ENCODE measurements at regions not wholly inside any gene's neighbourhood (a gene's known extent, or its start where the extent isn't known, plus 50 kb on each side); places are given as distances from the start of the nearest gene placed in this dataset.

- Histone ChIP-seq H3K9me3 (ENCODE audit: control insufficient read depth, low read length) (no peaks in the 10 kb centered on the region), H3K4me1 (ENCODE audit: control insufficient read depth, insufficient read depth, low read length) (no peaks in the 10 kb centered on the region), H3K4me3 (ENCODE audit: low read length) (no peak overlapping the region), H3K36me3 (ENCODE audit: control insufficient read depth, insufficient read depth, low read length, severe bottlenecking) (no peaks in the 10 kb centered on the region), H3K9ac (ENCODE audit: low read length) (no peak overlapping the region), H3K27me3 (replicated peaks; ENCODE audit: control insufficient read depth, insufficient read depth, low read length) (no peaks in the 10 kb centered on the region)
- no peak for DNase-seq (ENCODE audit: low read depth)
These were observed 1400.9 kb upstream of the FLRT2 start for GRCh38 chr14:84129007-84129406.

GRCh38 chr14:84129941-84130340, 1400.0 kb upstream of the FLRT2 start:
- Histone ChIP-seq H3K9ac (ENCODE audit: low read length) (no peak overlapping the region), H3K4me1 (ENCODE audit: control insufficient read depth, insufficient read depth, low read length) (no peaks in the 10 kb centered on the region), H3K9me3 (ENCODE audit: control insufficient read depth, low read length) (no peaks in the 10 kb centered on the region), H3K27me3 (replicated peaks; ENCODE audit: control insufficient read depth, insufficient read depth, low read length) (no peaks in the 10 kb centered on the region), H3K36me3 (ENCODE audit: control insufficient read depth, insufficient read depth, low read length, severe bottlenecking) (no peaks in the 10 kb centered on the region), H3K4me3 (ENCODE audit: low read length) (no peak overlapping the region)
- DNase-seq (ENCODE audit: low read depth) = peak; percentile 4

GRCh38 chr14:84131924-84132323, 1398.0 kb upstream of the FLRT2 start:
- no peak overlapping the region for H3K4me3 ChIP-seq (ENCODE audit: low read length)

GRCh38 chr14:84144166-84144565, 1385.8 kb upstream of the FLRT2 start:
- Histone ChIP-seq H3K9me3 (ENCODE audit: control insufficient read depth, low read length) (peaks cover 3% of the 10 kb centered on the region), H3K4me1 (ENCODE audit: control insufficient read depth, insufficient read depth, low read length) (no peaks in the 10 kb centered on the region), H3K27me3 (replicated peaks; ENCODE audit: control insufficient read depth, insufficient read depth, low read length) (no peaks in the 10 kb centered on the region), H3K36me3 (ENCODE audit: control insufficient read depth, insufficient read depth, low read length, severe bottlenecking) (no peaks in the 10 kb centered on the region), H3K4me3 (ENCODE audit: low read length) (no peak overlapping the region), H3K9ac (ENCODE audit: low read length) (no peak overlapping the region)
- peak; percentile 47 for DNase-seq (ENCODE audit: low read depth)

More at GRCh38 chr14:84131924-84132323, 1398.0 kb upstream of the FLRT2 start:
- Histone ChIP-seq H3K9me3 (ENCODE audit: control insufficient read depth, low read length) (peaks cover 3% of the 10 kb centered on the region), H3K4me1 (ENCODE audit: control insufficient read depth, insufficient read depth, low read length) (no peaks in the 10 kb centered on the region), H3K27me3 (replicated peaks; ENCODE audit: control insufficient read depth, insufficient read depth, low read length) (no peaks in the 10 kb centered on the region), H3K36me3 (ENCODE audit: control insufficient read depth, insufficient read depth, low read length, severe bottlenecking) (no peaks in the 10 kb centered on the region), H3K9ac (ENCODE audit: low read length) (no peak overlapping the region)
- no peak for DNase-seq (ENCODE audit: low read depth)

- Histone ChIP-seq H3K9me3 (ENCODE audit: control insufficient read depth, low read length) (no peaks in the 10 kb centered on the region), H3K4me1 (ENCODE audit: control insufficient read depth, insufficient read depth, low read length) (no peaks in the 10 kb centered on the region), H3K36me3 (ENCODE audit: control insufficient read depth, insufficient read depth, low read length, severe bottlenecking) (no peaks in the 10 kb centered on the region), H3K4me3 (ENCODE audit: low read length) (no peak overlapping the region), H3K27me3 (replicated peaks; ENCODE audit: control insufficient read depth, insufficient read depth, low read length) (no peaks in the 10 kb centered on the region), H3K9ac (ENCODE audit: low read length) (no peak overlapping the region)
- no peak for DNase-seq (ENCODE audit: low read depth)
These were observed 1377.5 kb upstream of the FLRT2 start for GRCh38 chr14:84152452-84152851.

- H3K27me3 ChIP-seq (replicated peaks; ENCODE audit: control insufficient read depth, insufficient read depth, low read length) = no peaks in the 10 kb centered on the region
- no peaks in the 10 kb centered on the region for H3K36me3 ChIP-seq (ENCODE audit: control insufficient read depth, insufficient read depth, low read length, severe bottlenecking)
- no peak for DNase-seq (ENCODE audit: low read depth)
- H3K9me3 ChIP-seq (ENCODE audit: control insufficient read depth, low read length) = no peaks in the 10 kb centered on the region
- H3K4me1 ChIP-seq (ENCODE audit: control insufficient read depth, insufficient read depth, low read length) = no peaks in the 10 kb centered on the region
- H3K4me3 ChIP-seq (ENCODE audit: low read length) = no peak overlapping the region
- no peak overlapping the region for H3K9ac ChIP-seq (ENCODE audit: low read length)
These were observed 1367.3 kb upstream of the FLRT2 start for GRCh38 chr14:84162633-84163032.

GRCh38 chr14:84167026-84167425, 1362.9 kb upstream of the FLRT2 start:
- Histone ChIP-seq H3K9me3 (ENCODE audit: control insufficient read depth, low read length) (no peaks in the 10 kb centered on the region), H3K4me1 (ENCODE audit: control insufficient read depth, insufficient read depth, low read length) (no peaks in the 10 kb centered on the region), H3K9ac (ENCODE audit: low read length) (no peak overlapping the region), H3K4me3 (ENCODE audit: low read length) (no peak overlapping the region), H3K36me3 (ENCODE audit: control insufficient read depth, insufficient read depth, low read length, severe bottlenecking) (no peaks in the 10 kb centered on the region), H3K27me3 (replicated peaks; ENCODE audit: control insufficient read depth, insufficient read depth, low read length) (no peaks in the 10 kb centered on the region)
- DNase-seq (ENCODE audit: low read depth) = no peak

- H3K9ac ChIP-seq (ENCODE audit: low read length) = no peak overlapping the region
- H3K9me3 ChIP-seq (ENCODE audit: control insufficient read depth, low read length) = no peaks in the 10 kb centered on the region
- no peaks in the 10 kb centered on the region for H3K27me3 ChIP-seq (replicated peaks; ENCODE audit: control insufficient read depth, insufficient read depth, low read length)
- H3K4me3 ChIP-seq (ENCODE audit: low read length) = no peak overlapping the region
- no peaks in the 10 kb centered on the region for H3K36me3 ChIP-seq (ENCODE audit: control insufficient read depth, insufficient read depth, low read length, severe bottlenecking)
- H3K4me1 ChIP-seq (ENCODE audit: control insufficient read depth, insufficient read depth, low read length) = no peaks in the 10 kb centered on the region
- no peak for DNase-seq (ENCODE audit: low read depth)
These were observed 1349.6 kb upstream of the FLRT2 start for GRCh38 chr14:84180336-84180735.

- Histone ChIP-seq H3K36me3 (ENCODE audit: control insufficient read depth, insufficient read depth, low read length, severe bottlenecking) (no peaks in the 10 kb centered on the region), H3K4me1 (ENCODE audit: control insufficient read depth, insufficient read depth, low read length) (no peaks in the 10 kb centered on the region), H3K4me3 (ENCODE audit: low read length) (no peak overlapping the region), H3K9ac (ENCODE audit: low read length) (no peak overlapping the region), H3K27me3 (replicated peaks; ENCODE audit: control insufficient read depth, insufficient read depth, low read length) (no peaks in the 10 kb centered on the region), H3K9me3 (ENCODE audit: control insufficient read depth, low read length) (no peaks in the 10 kb centered on the region)
- no peak for DNase-seq (ENCODE audit: low read depth)
These were observed 1348.9 kb upstream of the FLRT2 start for GRCh38 chr14:84181072-84181471.

GRCh38 chr14:84195514-84195913, 1334.4 kb upstream of the FLRT2 start:
- no peaks in the 10 kb centered on the region for H3K36me3 ChIP-seq (ENCODE audit: control insufficient read depth, insufficient read depth, low read length, severe bottlenecking)
- DNase-seq (ENCODE audit: low read depth) = peak; percentile 4
- H3K4me1 ChIP-seq (ENCODE audit: control insufficient read depth, insufficient read depth, low read length) = no peaks in the 10 kb centered on the region
- H3K27me3 ChIP-seq (replicated peaks; ENCODE audit: control insufficient read depth, insufficient read depth, low read length) = no peaks in the 10 kb centered on the region
- no peak overlapping the region for H3K4me3 ChIP-seq (ENCODE audit: low read length)
- no peaks in the 10 kb centered on the region for H3K9me3 ChIP-seq (ENCODE audit: control insufficient read depth, low read length)
- H3K9ac ChIP-seq (ENCODE audit: low read length) = no peak overlapping the region

- no peaks in the 10 kb centered on the region for H3K9me3 ChIP-seq (ENCODE audit: control insufficient read depth, low read length)
- H3K27me3 ChIP-seq (replicated peaks; ENCODE audit: control insufficient read depth, insufficient read depth, low read length) = no peaks in the 10 kb centered on the region
- no peak overlapping the region for H3K9ac ChIP-seq (ENCODE audit: low read length)
- no peak overlapping the region for H3K4me3 ChIP-seq (ENCODE audit: low read length)
- H3K36me3 ChIP-seq (ENCODE audit: control insufficient read depth, insufficient read depth, low read length, severe bottlenecking) = no peaks in the 10 kb centered on the region
- DNase-seq (ENCODE audit: low read depth) = peak; percentile 8
- H3K4me1 ChIP-seq (ENCODE audit: control insufficient read depth, insufficient read depth, low read length) = no peaks in the 10 kb centered on the region
These were observed 1332.2 kb upstream of the FLRT2 start for GRCh38 chr14:84197704-84198103.

- Histone ChIP-seq H3K4me3 (ENCODE audit: low read length) (no peak overlapping the region), H3K9ac (ENCODE audit: low read length) (no peak overlapping the region), H3K4me1 (ENCODE audit: control insufficient read depth, insufficient read depth, low read length) (no peaks in the 10 kb centered on the region), H3K36me3 (ENCODE audit: control insufficient read depth, insufficient read depth, low read length, severe bottlenecking) (no peaks in the 10 kb centered on the region), H3K9me3 (ENCODE audit: control insufficient read depth, low read length) (no peaks in the 10 kb centered on the region), H3K27me3 (replicated peaks; ENCODE audit: control insufficient read depth, insufficient read depth, low read length) (no peaks in the 10 kb centered on the region)
- DNase-seq (ENCODE audit: low read depth) = no peak
These were observed 1327.5 kb upstream of the FLRT2 start for GRCh38 chr14:84202486-84202885.

Measured in adipocyte (in vitro differentiated cells).